WTC11 (cell line): ENCODE measurements at regions not wholly inside any gene's neighbourhood (a gene's known extent, or its start where the extent isn't known, plus 50 kb on each side); places are given as distances from the start of the nearest gene placed in this dataset.

Experiments used
- AFF4 ChIP-seq: sonication (generic); formaldehyde crosslinking; IDR thresholded peaks from 2 replicates; pipeline ENCODE4 v1.8.1; 2023; ENCODE audit warnings: mild to moderate bottlenecking, missing genetic modification reagents, borderline replicate concordance
- ARID4B ChIP-seq: sonication (generic); formaldehyde crosslinking; IDR thresholded peaks from 2 replicates; pipeline ENCODE4 v1.8.0; 2023; ENCODE audit warnings: missing genetic modification reagents, mild to moderate bottlenecking, borderline replicate concordance
- ATF3 ChIP-seq: sonication (generic); formaldehyde crosslinking; conservative IDR thresholded peaks from 2 replicates; pipeline ENCODE4 v1.8.1; 2022; ENCODE audit warnings: mild to moderate bottlenecking, missing genetic modification reagents
- CTCF ChIP-seq: fragments of 200-600 bp; IDR thresholded peaks from 2 replicates; pipeline ENCODE4 v1.8.0; 2022; ENCODE audit warnings: antibody characterized with exemption
- E2F1 ChIP-seq: sonication (generic); formaldehyde crosslinking; IDR thresholded peaks from 2 replicates; pipeline ENCODE4 v1.8.0; 2022; ENCODE audit warnings: mild to moderate bottlenecking, missing genetic modification reagents
- GABPB1 ChIP-seq: sonication (generic); formaldehyde crosslinking; IDR thresholded peaks from 2 replicates; pipeline ENCODE4 v1.8.1; 2023; ENCODE audit warnings: mild to moderate bottlenecking, missing genetic modification reagents
- IRF2 ChIP-seq: sonication (generic); formaldehyde crosslinking; IDR thresholded peaks from 2 replicates; pipeline ENCODE4 v1.8.0; 2022; ENCODE audit warnings: low read depth, missing genetic modification reagents, borderline replicate concordance
- KAT7 ChIP-seq: sonication (generic); formaldehyde crosslinking; IDR thresholded peaks from 2 replicates; pipeline ENCODE4 v1.8.1; 2023; ENCODE audit warnings: missing genetic modification reagents, mild to moderate bottlenecking, borderline replicate concordance
- NR1H2 ChIP-seq: sonication (generic); formaldehyde crosslinking; IDR thresholded peaks from 2 replicates; pipeline ENCODE4 v1.9.0; 2021; ENCODE audit warnings: mild to moderate bottlenecking, moderate library complexity, missing genetic modification reagents
- OVOL2 ChIP-seq: fragments of 250-450 bp; sonication (Bioruptor Pico); IDR thresholded peaks from 2 replicates; pipeline ENCODE4 v1.9.0; 2021; ENCODE audit warnings: mild to moderate bottlenecking, borderline replicate concordance
- SOX15 ChIP-seq: fragments of 250-450 bp; sonication (Bioruptor Pico); IDR thresholded peaks from 2 replicates; pipeline ENCODE4 v1.9.0; 2021; ENCODE audit warnings: mild to moderate bottlenecking
- TEAD1 ChIP-seq: sonication (generic); formaldehyde crosslinking; IDR thresholded peaks from 2 replicates; pipeline ENCODE4 v1.8.0; 2022; ENCODE audit warnings: mild to moderate bottlenecking, missing genetic modification reagents
- ZBTB43 ChIP-seq: sonication (generic); formaldehyde crosslinking; IDR thresholded peaks from 2 replicates; pipeline ENCODE4 v1.8.1; 2023; ENCODE audit warnings: mild to moderate bottlenecking, missing genetic modification reagents

- no peak for TF ChIP-seq IRF2 (CRISPR knock-in tag)
- no peak for TF ChIP-seq CTCF
- no peak for TF ChIP-seq ZBTB43 (CRISPR knock-in tag)
- no peak for TF ChIP-seq E2F1 (CRISPR knock-in tag)
- TF ChIP-seq ATF3: no peak
- no peak for TF ChIP-seq NR1H2
- no peak for TF ChIP-seq ARID4B (CRISPR knock-in tag)
- no peak for TF ChIP-seq SOX15
- TF ChIP-seq OVOL2 (CRISPR knock-in tag): no peak
- no peak for TF ChIP-seq GABPB1 (CRISPR knock-in tag)
- no peak for TF ChIP-seq KAT7 (CRISPR knock-in tag)
- no peak for TF ChIP-seq AFF4 (CRISPR knock-in tag)
- TF ChIP-seq TEAD1 (CRISPR knock-in tag): no peak
Measured at GRCh38 chr12:5308216-5308615, 123.7 kb upstream of the NTF3 start.
